Neural cell (in vitro differentiated cells): ENCODE measurements at regions not wholly inside any gene's neighbourhood (a gene's known extent, or its start where the extent isn't known, plus 50 kb on each side); places are given as distances from the start of the nearest gene placed in this dataset.

Experiments
- H2AFZ ChIP-seq: fragments of 200-600, 300-800 bp; sonication (generic), shearing (Covaris generic); 2 replicates; pipeline ENCODE4 v1.6.0; 2014; ENCODE audit warnings: low read depth, mild to moderate bottlenecking, antibody characterized with exemption, low read length, moderate library complexity
- H3F3A ChIP-seq: fragments of 200-600 bp; shearing (Covaris generic); 2 replicates; pipeline ENCODE4 v1.6.1; 2016; ENCODE audit warnings: mild to moderate bottlenecking, moderate library complexity, mixed read lengths, antibody characterized with exemption, low read length; ENCODE audit not compliant: insufficient read depth, poor library complexity, severe bottlenecking
- H3K27ac ChIP-seq: fragments of 200-600, 300-800 bp; sonication (generic), shearing (Covaris generic); 2 replicates; pipeline ENCODE4 v1.5.1; 2014; ENCODE audit warnings: mild to moderate bottlenecking, low read length, moderate library complexity
- H3K27me3 ChIP-seq: fragments of 300-800, 200-600 bp; sonication (generic), shearing (Covaris generic); 2 replicates; pipeline ENCODE4 v1.6.0; 2014; ENCODE audit warnings: mild to moderate bottlenecking, low read depth, low read length, moderate library complexity; ENCODE audit not compliant: insufficient read depth
- H3K36me3 ChIP-seq: fragments of 300-800, 200-600 bp; sonication (generic), shearing (Covaris generic); 2 replicates; pipeline ENCODE4 v1.5.1; 2014; ENCODE audit warnings: mild to moderate bottlenecking, antibody characterized with exemption, low read length, moderate library complexity; ENCODE audit not compliant: insufficient read depth
- H3K4me2 ChIP-seq: fragments of 300-800, 200-600 bp; sonication (generic), shearing (Covaris generic); 2 replicates; pipeline ENCODE4 v1.6.0; 2014; ENCODE audit warnings: mild to moderate bottlenecking, low read length
- H3K4me3 ChIP-seq: fragments of 300-800, 200-600 bp; sonication (generic), shearing (Covaris generic); 2 replicates; pipeline ENCODE4 v1.5.1; 2014; ENCODE audit warnings: mild to moderate bottlenecking, low read length, moderate library complexity
- H3K79me2 ChIP-seq: fragments of 200-600 bp; shearing (Covaris generic); replicated peaks from 2 replicates; pipeline ENCODE4 v1.6.0; 2014; ENCODE audit warnings: mild to moderate bottlenecking, low read length, moderate library complexity; ENCODE audit not compliant: insufficient read depth
- H3K9ac ChIP-seq: fragments of 300-800, 200-600 bp; sonication (generic), shearing (Covaris generic); 2 replicates; pipeline ENCODE4 v1.6.1; 2016; ENCODE audit warnings: mild to moderate bottlenecking, low read length, mixed read lengths
- H3K9me2 ChIP-seq: fragments of 200-600 bp; shearing (Covaris generic); 2 replicates; pipeline ENCODE4 v1.6.1; 2016; ENCODE audit warnings: mild to moderate bottlenecking, low read length, mixed read lengths; ENCODE audit not compliant: insufficient read depth
- H3K9me3 ChIP-seq: fragments of 200-600, 300-800 bp; sonication (generic), shearing (Covaris generic); 2 replicates; pipeline ENCODE4 v1.6.1; 2016; ENCODE audit warnings: mild to moderate bottlenecking, mixed run types, low read length, moderate library complexity, mixed read lengths
- H4K20me1 ChIP-seq: fragments of 200-600 bp; shearing (Covaris generic); 2 replicates; pipeline ENCODE4 v1.6.1; 2016; ENCODE audit warnings: mild to moderate bottlenecking, mixed run types; ENCODE audit not compliant: insufficient read depth
- EP300 ChIP-seq: fragments of 450-650 bp; conservative IDR thresholded peaks from 2 replicates; pipeline ENCODE4 v1.6.1; 2014; ENCODE audit warnings: antibody characterized with exemption, mild to moderate bottlenecking, moderate library complexity; ENCODE audit not compliant: poor library complexity, severe bottlenecking
- EZH2 ChIP-seq: fragments of 200-600, 300-800 bp; shearing (Covaris generic), sonication (generic); IDR thresholded peaks from 2 replicates; pipeline ENCODE4 v1.6.1; 2014; ENCODE audit warnings: antibody characterized with exemption, low read length, borderline replicate concordance, mild to moderate bottlenecking; ENCODE audit not compliant: insufficient read depth, poor library complexity, severe bottlenecking
- MXI1 ChIP-seq: fragments of 450-650 bp; conservative IDR thresholded peaks from 2 replicates; pipeline ENCODE4 v1.6.1; 2014; ENCODE audit warnings: antibody characterized with exemption, mild to moderate bottlenecking; ENCODE audit not compliant: poor library complexity, severe bottlenecking
- POLR2AphosphoS5 ChIP-seq: IDR thresholded peaks from 2 replicates; pipeline ENCODE4 v1.6.1; 2012
- RAD21 ChIP-seq: fragments of 450-650 bp; conservative IDR thresholded peaks from 2 replicates; pipeline ENCODE4 v1.6.1; 2014; ENCODE audit warnings: antibody characterized with exemption, mild to moderate bottlenecking, moderate library complexity
- SMC3 ChIP-seq: fragments of 450-650 bp; conservative IDR thresholded peaks from 2 replicates; pipeline ENCODE4 v1.6.1; 2014; ENCODE audit warnings: antibody characterized with exemption, mild to moderate bottlenecking, moderate library complexity; ENCODE audit not compliant: poor library complexity
- TAF1 ChIP-seq: IDR thresholded peaks from 2 replicates; pipeline ENCODE4 v1.6.1; 2012; ENCODE audit warnings: low read depth
- TF ChIP-seq, protein P1 (sequence below): IDR thresholded peaks from 2 replicates; pipeline ENCODE4 v1.6.1; 2012; ENCODE audit warnings: borderline replicate concordance
- TF ChIP-seq, protein P2 (sequence below): fragments of 450-650 bp; IDR thresholded peaks from 2 replicates; pipeline ENCODE4 v1.5.1; 2014; ENCODE audit warnings: antibody characterized with exemption, mild to moderate bottlenecking, moderate library complexity; ENCODE audit not compliant: poor library complexity, severe bottlenecking

DNA sequence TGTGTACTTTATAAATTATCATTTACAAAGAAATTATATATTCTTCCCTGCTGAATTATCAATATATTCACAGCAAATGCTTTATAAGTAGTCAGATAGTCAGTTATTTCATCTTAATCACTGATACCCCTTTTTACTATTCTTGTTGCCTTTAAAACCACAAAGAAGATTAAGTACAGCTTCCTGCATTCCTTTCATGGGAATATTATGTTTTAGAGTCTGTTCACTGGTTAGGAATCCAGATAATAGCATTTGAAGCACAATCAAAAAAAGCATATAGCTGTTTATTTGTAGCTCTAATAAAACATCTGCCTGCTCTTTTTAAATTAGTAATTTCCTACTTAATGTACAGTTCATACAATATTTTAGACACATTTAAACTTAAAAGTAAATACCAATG is 508.9 kb downstream of the FBXO15 start:
- H3K9ac ChIP-seq, result no peak overlapping the region

DNA sequence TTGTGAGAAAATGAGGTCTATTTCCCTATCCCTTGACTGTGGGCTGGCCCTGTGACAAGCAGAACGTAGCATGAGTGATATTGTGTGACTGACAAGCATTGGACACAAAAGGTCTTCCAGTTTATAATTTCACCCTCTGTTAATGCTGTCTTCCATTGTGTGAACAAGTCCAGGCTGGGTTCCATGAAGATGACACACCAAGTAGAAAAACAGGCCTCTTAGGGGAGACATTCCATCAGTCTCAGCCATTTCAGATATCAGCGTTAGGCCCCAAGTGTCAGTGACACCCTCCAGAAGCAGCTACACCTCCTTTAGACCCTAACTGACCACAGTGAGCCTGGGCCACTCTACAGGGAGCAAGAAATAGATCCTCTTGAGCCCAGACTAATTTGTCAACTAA is 511.3 kb downstream of the FBXO15 start:
- Histone ChIP-seq H2AFZ (no peak overlapping the region), H3K27me3 (no peaks in the 10 kb centered on the region), H3F3A (no peaks in the 10 kb centered on the region), H3K79me2 (no peaks in the 10 kb centered on the region), H3K36me3 (no peaks in the 10 kb centered on the region), H4K20me1 (no peaks in the 10 kb centered on the region), H3K4me2 (no peak overlapping the region), H3K9me2 (no peaks in the 10 kb centered on the region), H3K9me3 (no peaks in the 10 kb centered on the region), H3K4me3 (no peak overlapping the region), H3K9ac (no peak overlapping the region), H3K27ac (peak overlapping the region; percentile 7)
- no peak for TF ChIP-seq TAF1
- no peak for TF ChIP-seq MXI1
- no peak for TF ChIP-seq RAD21
- TF ChIP-seq, protein P1, sequence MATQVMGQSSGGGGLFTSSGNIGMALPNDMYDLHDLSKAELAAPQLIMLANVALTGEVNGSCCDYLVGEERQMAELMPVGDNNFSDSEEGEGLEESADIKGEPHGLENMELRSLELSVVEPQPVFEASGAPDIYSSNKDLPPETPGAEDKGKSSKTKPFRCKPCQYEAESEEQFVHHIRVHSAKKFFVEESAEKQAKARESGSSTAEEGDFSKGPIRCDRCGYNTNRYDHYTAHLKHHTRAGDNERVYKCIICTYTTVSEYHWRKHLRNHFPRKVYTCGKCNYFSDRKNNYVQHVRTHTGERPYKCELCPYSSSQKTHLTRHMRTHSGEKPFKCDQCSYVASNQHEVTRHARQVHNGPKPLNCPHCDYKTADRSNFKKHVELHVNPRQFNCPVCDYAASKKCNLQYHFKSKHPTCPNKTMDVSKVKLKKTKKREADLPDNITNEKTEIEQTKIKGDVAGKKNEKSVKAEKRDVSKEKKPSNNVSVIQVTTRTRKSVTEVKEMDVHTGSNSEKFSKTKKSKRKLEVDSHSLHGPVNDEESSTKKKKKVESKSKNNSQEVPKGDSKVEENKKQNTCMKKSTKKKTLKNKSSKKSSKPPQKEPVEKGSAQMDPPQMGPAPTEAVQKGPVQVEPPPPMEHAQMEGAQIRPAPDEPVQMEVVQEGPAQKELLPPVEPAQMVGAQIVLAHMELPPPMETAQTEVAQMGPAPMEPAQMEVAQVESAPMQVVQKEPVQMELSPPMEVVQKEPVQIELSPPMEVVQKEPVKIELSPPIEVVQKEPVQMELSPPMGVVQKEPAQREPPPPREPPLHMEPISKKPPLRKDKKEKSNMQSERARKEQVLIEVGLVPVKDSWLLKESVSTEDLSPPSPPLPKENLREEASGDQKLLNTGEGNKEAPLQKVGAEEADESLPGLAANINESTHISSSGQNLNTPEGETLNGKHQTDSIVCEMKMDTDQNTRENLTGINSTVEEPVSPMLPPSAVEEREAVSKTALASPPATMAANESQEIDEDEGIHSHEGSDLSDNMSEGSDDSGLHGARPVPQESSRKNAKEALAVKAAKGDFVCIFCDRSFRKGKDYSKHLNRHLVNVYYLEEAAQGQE, result no peak
- TF ChIP-seq, protein P2, sequence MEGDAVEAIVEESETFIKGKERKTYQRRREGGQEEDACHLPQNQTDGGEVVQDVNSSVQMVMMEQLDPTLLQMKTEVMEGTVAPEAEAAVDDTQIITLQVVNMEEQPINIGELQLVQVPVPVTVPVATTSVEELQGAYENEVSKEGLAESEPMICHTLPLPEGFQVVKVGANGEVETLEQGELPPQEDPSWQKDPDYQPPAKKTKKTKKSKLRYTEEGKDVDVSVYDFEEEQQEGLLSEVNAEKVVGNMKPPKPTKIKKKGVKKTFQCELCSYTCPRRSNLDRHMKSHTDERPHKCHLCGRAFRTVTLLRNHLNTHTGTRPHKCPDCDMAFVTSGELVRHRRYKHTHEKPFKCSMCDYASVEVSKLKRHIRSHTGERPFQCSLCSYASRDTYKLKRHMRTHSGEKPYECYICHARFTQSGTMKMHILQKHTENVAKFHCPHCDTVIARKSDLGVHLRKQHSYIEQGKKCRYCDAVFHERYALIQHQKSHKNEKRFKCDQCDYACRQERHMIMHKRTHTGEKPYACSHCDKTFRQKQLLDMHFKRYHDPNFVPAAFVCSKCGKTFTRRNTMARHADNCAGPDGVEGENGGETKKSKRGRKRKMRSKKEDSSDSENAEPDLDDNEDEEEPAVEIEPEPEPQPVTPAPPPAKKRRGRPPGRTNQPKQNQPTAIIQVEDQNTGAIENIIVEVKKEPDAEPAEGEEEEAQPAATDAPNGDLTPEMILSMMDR, result no peak
- no peak for TF ChIP-seq SMC3
- TF ChIP-seq POLR2AphosphoS5, result no peak

More for the DNA sequence above, 508.9 kb downstream of the FBXO15 start:
- H2AFZ ChIP-seq, result no peak overlapping the region
- no peaks in the 10 kb centered on the region for H3K9me2 ChIP-seq
- no peaks in the 10 kb centered on the region for H3K79me2 ChIP-seq
- no peaks in the 10 kb centered on the region for H3F3A ChIP-seq
- no peak overlapping the region for H3K4me3 ChIP-seq
- H3K36me3 ChIP-seq, result no peaks in the 10 kb centered on the region
- H3K27ac ChIP-seq, result no peak overlapping the region
- H4K20me1 ChIP-seq, result no peaks in the 10 kb centered on the region
- H3K9me3 ChIP-seq, result no peaks in the 10 kb centered on the region
- H3K27me3 ChIP-seq, result no peaks in the 10 kb centered on the region
- H3K4me2 ChIP-seq, result no peak overlapping the region
- TF ChIP-seq, protein P2, result no peak
- TF ChIP-seq MXI1, result no peak
- no peak for TF ChIP-seq RAD21
- no peak for TF ChIP-seq TAF1
- TF ChIP-seq SMC3, result no peak
- no peak for TF ChIP-seq POLR2AphosphoS5
- TF ChIP-seq, protein P1, result no peak
- TF ChIP-seq EP300, result no peak
- TF ChIP-seq EZH2, result no peak
